NCI-H345 treated with DMSO at 0.1 percent for 48 hours (cell line): ENCODE measurements at regions not wholly inside any gene's neighbourhood (a gene's known extent, or its start where the extent isn't known, plus 50 kb on each side); places are given as distances from the start of the nearest gene placed in this dataset.

Experiments
- DNase-seq: peaks from one replicate; lab custom pipeline; 2025; ENCODE audit not compliant: unreplicated experiment; lab: John Stamatoyannopoulos, UW

GRCh38 chr6:2433266-2433665 is 187.9 kb upstream of the GMDS start:
- DNase-seq = no peak

GRCh38 chr6:2432292-2432691 is 186.9 kb upstream of the GMDS start:
- no peak for DNase-seq

- DNase-seq = no peak
These were observed 185.2 kb upstream of the GMDS start for GRCh38 chr6:2430612-2431011.

DNA sequence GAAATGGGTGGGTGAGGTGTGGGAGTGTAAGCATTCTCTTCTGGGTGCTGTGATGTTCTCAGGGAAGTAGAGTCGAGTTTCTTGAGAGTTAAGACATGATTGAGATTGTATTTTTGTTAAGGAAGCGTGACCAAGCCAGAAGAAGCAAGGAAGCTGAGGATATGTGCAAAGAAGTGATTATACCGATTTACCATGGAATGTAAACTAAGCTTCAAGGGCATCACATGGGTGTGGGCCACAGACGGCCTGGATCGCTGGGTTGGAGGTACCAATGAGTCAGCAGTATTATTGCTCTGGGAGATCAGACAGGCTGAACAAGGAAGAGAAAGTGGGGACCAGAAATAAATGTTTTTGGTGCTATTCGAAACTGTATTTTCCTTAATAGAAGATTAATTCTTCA is 184.1 kb upstream of the GMDS start:
- no peak for DNase-seq

DNA sequence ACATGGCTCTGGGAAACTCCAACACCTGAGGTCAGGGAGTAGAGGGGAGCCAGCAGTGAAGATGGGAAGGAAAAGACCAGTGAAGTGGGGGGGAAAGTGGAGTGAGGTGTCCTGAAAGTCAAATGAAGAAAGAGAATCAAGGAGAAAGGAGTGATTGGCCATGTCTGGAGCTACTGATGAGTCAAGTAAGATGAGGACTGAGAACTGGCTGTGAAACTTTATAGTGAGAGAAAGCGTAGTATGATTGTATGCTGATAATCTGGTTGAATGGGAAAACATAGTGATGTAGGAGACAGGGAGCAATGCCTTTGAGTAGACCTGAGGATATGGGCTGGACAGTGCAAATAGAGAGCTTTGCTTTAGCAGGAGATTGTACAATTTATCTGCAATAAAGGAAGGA is 183.6 kb upstream of the GMDS start:
- no peak for DNase-seq

GRCh38 chr6:2426561-2427340 is 181.3 kb upstream of the GMDS start:
- DNase-seq = no peak

DNA sequence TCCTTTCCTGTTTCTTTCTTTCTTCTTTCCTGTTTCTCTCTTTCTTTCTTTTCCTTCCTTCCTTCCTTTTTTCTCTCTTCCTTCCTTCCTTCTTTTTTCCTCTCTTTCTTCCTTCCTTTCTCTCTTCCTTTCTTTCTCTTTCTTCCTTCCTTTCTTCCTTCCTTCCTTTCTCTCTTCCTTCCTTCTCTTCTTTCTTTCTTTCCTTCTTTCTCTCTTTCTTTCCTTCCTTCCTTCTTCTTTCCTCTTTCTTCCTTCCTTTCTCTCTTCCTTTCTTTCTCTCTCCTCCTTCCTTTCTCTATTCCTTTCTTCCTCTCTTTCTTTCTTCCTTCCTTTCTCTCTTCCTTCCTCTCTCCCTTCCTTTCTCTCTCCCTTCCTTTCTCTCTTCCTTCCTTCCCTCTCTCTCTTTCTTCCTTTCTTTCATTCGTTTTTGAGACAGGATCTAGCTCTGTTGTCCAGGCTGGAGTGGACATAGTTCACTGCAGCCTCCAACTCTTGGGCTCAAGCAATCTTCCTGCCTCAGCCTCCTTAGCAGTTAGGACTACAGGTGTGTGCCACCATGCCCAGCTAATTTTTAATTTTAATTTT is 170.8 kb upstream of the GMDS start:
- DNase-seq = no peak

GRCh38 chr6:2414885-2415547 is 169.6 kb upstream of the GMDS start:
- no peak for DNase-seq

DNA sequence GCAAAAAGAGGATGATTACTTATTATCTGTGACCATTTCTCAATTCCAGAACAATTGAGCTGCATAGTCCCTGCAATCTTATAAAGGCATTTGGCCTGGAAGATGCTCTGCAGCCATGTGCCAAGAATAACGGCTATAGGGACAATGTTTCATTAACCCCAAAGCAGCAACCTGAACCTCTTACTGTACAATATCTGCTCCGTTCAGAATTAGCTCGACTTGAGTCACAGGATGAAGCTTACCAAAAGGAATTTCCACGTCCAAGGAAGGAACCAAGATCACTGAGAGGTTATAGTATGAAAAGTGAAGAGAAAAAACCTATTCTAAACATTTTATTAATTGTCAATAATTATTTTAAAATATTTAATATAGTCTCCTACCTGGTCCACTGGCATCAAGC is 167.3 kb upstream of the GMDS start:
- DNase-seq = no peak

GRCh38 chr6:2410656-2411380 is 165.4 kb upstream of the GMDS start:
- DNase-seq = no peak

DNA sequence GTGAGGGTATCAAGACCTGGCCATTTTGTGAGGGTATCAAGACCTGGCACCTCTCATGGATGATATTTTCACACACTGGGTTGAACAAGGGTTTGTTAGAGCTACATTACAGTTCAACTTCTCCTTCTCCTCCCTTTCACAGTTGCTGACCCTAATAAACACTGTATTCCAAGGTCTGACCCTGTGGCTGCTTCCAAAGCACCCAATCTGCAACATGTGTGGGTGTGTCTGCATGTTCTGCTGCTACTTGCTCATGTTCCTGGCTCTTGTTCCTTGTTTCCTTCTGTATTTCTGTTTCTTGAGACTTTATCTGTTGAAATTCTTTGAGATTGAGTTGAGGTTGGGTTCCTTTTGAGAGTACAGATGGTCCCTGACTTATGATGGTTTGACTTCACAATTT is 162.1 kb upstream of the GMDS start:
- no peak for DNase-seq

GRCh38 chr6:2404211-2404929 is 159.0 kb upstream of the GMDS start:
- DNase-seq = no peak

DNA sequence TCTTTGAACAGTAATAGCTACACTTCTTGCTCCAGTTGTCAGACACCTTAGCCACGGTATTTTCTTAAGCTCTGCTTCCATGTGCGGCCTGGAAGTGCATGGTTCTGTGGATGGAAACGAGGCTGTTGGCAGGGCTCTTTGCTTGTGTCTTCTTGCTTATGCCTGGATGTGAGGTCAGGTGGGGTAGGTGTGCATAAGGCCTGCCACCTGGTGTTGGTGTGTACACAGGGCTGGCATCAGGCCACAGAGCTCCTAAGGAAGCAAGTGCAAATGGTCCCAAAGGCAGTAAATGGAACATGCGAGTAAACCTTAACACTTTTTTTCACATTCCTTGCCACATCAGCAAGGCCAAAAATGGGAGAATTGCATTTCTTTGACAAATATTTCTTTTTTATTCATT is 158.1 kb upstream of the GMDS start:
- no peak for DNase-seq

- peak; percentile 0 for DNase-seq
These were observed 151.6 kb upstream of the GMDS start for GRCh38 chr6:2396846-2397630.

DNA sequence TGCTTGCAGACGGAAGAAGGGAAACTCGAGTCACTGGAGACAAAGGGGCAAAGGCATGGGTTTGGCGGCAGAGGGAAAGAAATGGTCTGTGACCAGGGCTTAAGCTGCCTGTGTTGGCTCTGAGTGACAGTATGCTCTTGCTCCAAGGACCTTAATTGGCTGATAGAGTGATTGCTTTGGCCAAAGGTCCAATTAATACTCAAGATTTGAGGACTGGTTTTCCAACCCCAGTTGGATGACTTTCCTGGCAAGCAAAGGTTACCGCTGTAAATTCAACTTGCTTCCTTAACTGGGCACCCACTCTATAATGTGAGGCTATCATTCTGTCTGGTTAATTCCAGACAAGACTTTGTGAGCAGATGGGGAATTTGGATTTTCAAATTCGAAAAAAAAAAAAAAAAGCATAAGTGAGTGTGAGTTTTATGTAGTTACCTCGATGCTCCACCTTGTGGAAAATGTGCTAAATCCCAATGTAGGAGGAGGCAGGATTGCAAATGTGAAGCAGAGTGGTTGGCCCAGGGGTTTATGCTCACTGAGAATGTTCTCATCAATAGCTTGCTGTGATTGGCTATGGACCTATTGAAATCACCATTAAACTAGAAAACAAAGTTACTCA is 150.7 kb upstream of the GMDS start:
- no peak for DNase-seq

DNA sequence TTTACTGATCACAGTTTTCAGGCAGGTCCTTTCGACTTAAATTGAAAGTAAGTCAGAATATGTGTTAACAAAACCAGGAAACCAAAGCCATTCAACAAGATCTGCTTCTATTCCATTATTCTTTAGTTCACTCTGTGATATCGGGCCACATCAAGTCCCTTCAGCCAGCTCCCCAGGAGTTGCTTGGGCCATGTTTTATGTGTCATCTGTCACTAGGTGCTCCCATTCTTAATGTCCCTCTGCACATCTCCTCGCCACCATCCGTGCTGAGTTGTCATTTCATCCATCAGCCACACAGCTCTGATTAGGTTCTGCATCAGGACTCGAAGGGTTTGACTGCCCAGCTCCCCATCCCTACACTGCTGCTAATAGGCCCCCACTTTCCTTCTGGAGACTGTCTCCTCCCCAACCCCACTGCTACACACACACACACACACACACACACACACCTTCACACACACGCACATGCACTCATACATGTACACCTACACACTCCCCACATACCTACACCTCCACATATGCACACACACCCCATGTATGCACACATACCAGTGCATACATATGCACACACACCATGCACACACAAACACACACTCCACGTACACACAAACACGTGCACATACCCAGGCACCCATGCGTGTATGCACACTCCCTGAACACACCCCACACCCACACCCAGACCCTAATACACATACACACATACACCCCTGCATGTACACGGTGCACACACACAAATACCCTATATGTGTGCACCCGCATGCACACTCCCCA is 143.3 kb upstream of the GMDS start:
- DNase-seq = no peak

- DNase-seq = no peak
These were observed 142.0 kb upstream of the GMDS start for GRCh38 chr6:2387445-2387844.

GRCh38 chr6:2385471-2385983 is 140.1 kb upstream of the GMDS start:
- DNase-seq = no peak

GRCh38 chr6:2384528-2384927 is 139.1 kb upstream of the GMDS start:
- no peak for DNase-seq
